HG02884 (cell line): ENCODE measurements at regions not wholly inside any gene's neighbourhood (a gene's known extent, or its start where the extent isn't known, plus 50 kb on each side); places are given as distances from the start of the nearest gene placed in this dataset.
"Not testable (repeated sequence)": the region's sequence is repeated elsewhere in the genome, so short reads cannot be mapped to it uniquely, and the experiment has no call there.

Source experiments
- ATAC-seq: cut with Tn5 transposase; IDR thresholded peaks from one replicate; pipeline ENCODE4 v1.9.1; 2021; ENCODE audit warnings: mild to moderate bottlenecking, moderate library complexity; ENCODE audit not compliant: unreplicated experiment

- no peak for ATAC-seq
Observed at GRCh38 chr10:64103750-64104470, 582.7 kb downstream of the REEP3 start.

GRCh38 chr10:64109926-64110495, 588.8 kb downstream of the REEP3 start:
- ATAC-seq, result no peak

- ATAC-seq, result no peak
Observed at GRCh38 chr10:64112701-64113355, 591.6 kb downstream of the REEP3 start.

- ATAC-seq, result no peak
Observed at GRCh38 chr10:64113375-64113774, 592.2 kb downstream of the REEP3 start.

GRCh38 chr10:64113792-64114191, 592.6 kb downstream of the REEP3 start:
- no peak for ATAC-seq

GRCh38 chr10:64115471-64115870, 594.3 kb downstream of the REEP3 start:
- no peak for ATAC-seq

GRCh38 chr10:64115908-64116643, 594.9 kb downstream of the REEP3 start:
- no peak for ATAC-seq

GRCh38 chr10:64116707-64117106, 595.5 kb downstream of the REEP3 start:
- no peak for ATAC-seq

GRCh38 chr10:64118736-64119135, 597.5 kb downstream of the REEP3 start:
- no peak for ATAC-seq

GRCh38 chr10:64120301-64120980, 599.2 kb downstream of the REEP3 start:
- ATAC-seq, result not testable (repeated sequence)

GRCh38 chr10:64130152-64130551, 609.0 kb downstream of the REEP3 start:
- ATAC-seq, result no peak

GRCh38 chr10:64134676-64135075, 613.5 kb downstream of the REEP3 start:
- ATAC-seq, result no peak

GRCh38 chr10:64142395-64142794, 621.2 kb downstream of the REEP3 start:
- ATAC-seq, result peak; percentile 53

GRCh38 chr10:64148607-64149006, 627.4 kb downstream of the REEP3 start:
- ATAC-seq, result no peak

GRCh38 chr10:64156166-64156565, 635.0 kb downstream of the REEP3 start:
- ATAC-seq, result no peak

- no peak for ATAC-seq
Observed at GRCh38 chr10:64158551-64158950, 637.4 kb downstream of the REEP3 start.

- ATAC-seq, result no peak
Observed at GRCh38 chr10:64159910-64160872, 639.0 kb downstream of the REEP3 start.

GRCh38 chr10:64170791-64171190, 649.6 kb downstream of the REEP3 start:
- no peak for ATAC-seq

GRCh38 chr10:64173826-64174225, 652.6 kb downstream of the REEP3 start:
- ATAC-seq, result no peak
